NCI-H1930 (cell line): ENCODE measurements at regions not wholly inside any gene's neighbourhood (a gene's known extent, or its start where the extent isn't known, plus 50 kb on each side); places are given as distances from the start of the nearest gene placed in this dataset.
"Not testable (repeated sequence)": the region's sequence is repeated elsewhere in the genome, so short reads cannot be mapped to it uniquely, and the experiment has no call there.

Experiments
- DNase-seq, 2 experiments: peaks; one replicate each; lab custom pipeline; 2025; lab: John Stamatoyannopoulos, UW

DNA sequence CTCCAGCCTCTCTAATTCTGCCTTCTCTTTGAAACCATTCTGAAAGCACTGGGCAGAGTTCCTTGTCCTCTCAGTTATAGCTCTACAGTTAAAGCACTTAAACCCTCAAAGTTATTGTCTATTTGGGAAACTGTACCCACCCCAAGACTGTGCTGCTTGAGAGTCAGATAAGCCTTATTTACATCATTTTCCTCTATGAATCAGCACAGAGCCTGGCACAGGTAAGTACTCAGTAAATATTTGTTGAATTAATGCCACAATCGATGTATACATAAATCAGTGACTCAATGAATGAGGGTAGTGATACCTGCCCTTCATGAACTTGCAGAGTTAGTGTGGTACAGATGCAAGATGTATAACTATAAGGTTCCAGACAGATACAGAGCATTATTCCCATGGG, 549.4 kb upstream of the KLF4 start:
- DNase-seq: no peak

DNA sequence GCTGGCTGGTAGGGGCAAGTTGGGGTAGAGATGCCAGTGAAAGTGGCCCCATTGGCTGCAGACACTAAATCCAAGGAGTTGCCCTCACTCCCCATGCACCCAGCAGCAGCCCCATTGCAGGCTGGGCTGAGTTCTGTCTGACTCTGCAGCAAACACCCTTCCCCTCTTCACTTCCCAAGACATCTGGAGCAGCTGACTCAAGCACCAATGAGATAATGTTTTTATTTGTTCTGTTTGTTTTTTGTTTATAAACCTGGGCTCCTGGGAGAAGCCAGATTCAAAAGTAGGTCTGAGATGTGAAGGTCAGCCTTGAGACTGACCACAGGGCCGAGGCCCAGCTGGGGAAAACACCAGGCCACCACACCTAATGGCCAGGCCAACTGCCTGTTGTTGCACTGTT, 545.9 kb upstream of the KLF4 start:
- no peak for DNase-seq

DNA sequence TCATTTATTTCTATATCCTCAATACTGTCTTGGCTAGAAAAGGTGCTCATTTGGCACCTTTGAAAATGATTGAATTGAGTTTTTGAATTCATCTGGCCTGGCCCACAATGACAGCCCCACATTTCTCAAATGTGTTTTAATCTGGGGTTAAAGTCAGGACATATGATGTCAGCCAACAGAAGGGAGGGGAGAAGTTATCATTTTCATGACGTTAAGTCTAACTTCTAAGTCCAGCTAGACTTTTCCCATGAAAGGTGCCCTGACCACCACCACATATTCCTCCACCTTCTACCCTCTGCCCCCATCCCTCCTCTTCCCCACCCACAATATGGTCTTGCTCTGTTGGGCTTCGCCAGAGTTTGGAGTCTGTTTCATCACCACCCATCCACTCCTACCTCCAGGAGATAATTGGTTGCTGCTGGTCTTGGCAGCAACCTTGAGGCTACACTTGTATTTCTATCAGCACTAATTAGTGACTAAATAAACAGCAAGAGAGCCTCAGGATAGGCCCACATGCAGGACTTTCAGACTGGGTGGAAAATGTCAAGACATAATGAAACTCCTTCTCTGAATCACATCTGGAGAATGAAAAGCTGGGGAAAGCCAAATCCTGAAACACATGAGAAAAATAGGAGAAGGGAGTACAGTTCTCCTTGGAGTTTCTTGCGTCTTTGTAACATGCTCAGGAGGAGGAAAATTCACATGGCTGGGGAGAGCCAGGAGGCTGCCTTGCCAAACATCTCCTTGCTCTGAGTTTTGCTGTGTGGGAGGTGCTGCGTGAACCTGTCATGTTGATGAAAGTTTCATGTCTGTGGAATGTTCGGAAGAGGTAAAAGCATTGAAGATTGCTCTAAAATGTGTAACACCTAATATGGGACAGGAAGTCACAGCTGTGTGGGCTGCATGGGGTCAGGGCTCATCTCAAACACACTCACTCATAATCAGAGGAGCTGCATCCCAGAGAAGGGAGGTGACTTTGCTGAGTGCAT, 544.7 kb upstream of the KLF4 start:
- DNase-seq: no peak

DNA sequence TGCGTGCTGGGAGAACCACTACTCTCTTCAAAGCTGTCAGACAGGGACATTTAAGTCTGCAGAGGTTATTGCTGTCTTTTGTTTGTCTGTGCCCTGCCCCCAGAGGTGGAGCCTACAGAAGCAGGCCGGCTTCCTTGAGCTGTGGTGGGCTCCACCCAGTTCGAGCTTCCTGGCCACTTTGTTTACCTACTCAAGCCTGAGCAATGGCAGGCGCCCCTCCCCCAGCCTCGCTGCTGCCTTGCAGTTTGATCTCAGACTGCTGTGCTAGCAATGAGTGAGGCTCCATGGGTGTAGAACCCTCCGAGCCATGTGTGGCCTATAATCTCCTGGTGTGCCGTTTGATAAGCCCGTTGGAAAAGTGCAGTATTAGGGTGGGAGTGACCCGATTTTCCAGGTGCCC, 542.5 kb upstream of the KLF4 start:
- DNase-seq: not testable (repeated sequence)

DNA sequence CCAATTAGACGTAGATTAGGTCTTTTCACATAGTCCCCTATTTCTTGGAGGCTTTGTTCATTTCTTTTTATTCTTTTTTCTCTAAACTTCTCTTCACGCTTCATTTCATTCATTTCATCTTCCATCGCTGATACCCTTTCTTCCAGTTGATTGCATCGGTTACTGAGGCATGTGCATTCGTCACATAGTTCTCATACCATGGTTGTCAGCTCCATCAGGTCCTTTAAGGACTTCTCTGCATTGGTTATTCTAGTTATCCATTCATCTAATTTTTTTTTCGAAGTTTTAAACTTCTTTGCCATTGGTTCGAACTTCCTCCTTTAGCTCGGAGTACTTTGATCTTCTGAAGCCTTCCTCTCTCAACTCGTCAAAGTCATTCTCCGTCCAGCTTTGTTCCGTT, 541.7 kb upstream of the KLF4 start:
- not testable (repeated sequence) for DNase-seq

DNA sequence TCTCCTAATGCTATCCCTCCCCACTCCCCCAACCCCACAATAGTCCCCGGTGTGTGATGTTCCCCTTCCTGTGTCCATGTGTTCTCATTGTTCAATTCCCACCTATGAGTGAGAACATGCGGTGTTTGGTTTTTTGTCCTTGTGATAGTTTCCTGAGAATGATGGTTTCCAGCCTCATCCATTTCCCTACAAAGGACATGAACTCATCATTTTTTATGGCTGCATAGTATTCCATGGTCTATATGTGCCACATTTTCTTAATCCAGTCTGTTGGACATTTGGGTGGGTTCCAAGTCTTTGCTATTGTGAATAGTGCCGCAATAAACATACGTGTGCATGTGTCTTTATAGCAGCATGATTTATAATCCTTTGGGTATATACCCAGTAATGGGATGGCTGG, 537.1 kb upstream of the KLF4 start:
- not testable (repeated sequence) for DNase-seq

DNA sequence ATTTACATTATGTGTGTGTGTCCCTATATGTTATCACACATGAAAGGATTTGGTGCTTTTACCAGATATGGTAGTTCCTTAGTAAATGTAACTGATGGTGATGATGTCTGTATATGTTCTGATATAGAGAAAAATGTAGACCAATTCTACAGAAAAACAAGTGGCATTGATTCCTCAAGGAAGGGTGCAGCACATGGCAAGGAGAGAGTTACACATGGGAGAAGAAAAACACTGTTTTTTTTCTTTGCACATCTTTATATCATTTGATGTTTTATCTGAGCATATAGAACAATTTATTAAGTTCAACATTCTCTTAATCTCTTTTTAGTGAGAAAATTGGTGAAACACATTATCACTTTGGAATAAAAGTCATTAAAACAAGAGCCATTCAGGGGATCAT, 535.0 kb upstream of the KLF4 start:
- no peak for DNase-seq

DNA sequence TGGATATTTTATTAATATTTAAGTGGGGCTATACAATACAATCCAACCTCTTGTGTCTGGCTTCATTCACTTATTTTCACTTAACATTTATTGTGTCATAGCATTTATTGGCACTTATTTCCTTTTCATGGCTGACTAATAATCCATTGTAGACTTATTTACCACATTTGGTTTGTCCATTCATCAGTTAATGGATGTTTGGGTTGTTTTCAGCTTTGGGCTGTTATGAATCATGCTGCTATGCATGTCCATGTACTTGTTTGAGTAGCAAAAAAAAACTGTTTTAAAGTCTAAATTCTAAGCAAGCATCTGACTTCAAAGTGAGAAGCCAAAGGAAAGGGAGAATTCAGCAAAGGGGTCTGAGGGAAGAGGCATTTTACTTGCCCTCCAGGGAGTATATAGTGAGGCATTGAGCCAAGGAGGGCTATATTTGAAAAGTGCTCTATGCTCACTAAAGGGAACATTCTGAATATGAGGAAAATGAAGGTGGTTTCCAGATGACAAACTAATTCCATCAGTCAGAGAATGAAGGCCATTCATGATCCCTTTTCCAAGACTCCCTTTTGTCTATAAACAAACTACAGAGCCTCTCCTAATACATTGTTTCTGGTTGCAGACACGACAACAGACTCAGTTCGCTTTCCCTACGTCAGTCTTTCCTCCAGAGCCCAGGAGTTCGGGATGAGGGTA, 532.8 kb upstream of the KLF4 start:
- DNase-seq: no peak

DNA sequence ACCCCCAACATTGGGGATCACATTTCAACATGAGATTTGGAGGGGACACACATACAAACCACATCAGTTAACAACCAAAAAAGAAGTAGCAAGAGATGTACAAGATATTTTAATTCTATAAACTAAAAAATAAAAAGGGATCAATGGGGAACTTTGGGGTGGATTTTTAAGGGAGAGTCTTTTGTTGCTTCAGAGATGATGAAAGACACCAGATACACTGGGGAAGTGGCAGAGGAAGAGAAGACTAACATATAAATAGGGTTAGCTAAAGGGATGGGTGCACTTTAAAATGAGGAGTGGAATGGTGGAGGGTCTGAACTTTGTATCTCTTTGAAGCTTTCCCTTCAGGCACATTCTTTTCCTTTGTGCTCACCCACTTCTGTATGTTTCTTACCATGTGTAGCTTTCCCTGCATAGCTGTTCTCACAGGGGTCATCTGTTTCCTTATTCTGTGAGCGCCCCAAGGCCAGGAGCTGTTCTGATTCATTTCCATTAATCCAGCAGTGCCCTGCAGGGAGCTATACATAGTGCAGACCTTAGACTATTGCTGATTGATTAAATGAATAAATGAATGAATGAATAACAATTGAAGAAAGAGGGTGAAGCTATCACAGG, 531.6 kb upstream of the KLF4 start:
- no peak for DNase-seq

DNA sequence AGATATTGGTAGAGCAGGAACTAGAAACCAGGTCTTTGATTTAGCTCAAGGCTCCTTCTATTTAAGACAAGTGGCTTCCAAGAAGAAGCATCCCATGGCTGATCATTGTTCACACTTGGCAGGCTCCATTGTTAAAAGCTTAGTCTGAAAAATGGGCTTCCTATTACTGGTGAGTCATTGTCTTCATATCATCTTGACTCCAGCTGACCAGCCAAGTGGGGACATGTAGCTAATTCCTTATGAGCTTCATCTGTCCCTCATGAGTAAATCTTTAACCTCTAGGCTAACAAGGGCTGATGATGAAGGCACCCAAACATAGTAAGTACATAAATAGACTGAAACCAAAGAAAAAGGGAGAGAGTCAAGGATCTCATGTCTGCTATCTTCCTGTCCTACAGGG, 530.3 kb upstream of the KLF4 start:
- no peak for DNase-seq

DNA sequence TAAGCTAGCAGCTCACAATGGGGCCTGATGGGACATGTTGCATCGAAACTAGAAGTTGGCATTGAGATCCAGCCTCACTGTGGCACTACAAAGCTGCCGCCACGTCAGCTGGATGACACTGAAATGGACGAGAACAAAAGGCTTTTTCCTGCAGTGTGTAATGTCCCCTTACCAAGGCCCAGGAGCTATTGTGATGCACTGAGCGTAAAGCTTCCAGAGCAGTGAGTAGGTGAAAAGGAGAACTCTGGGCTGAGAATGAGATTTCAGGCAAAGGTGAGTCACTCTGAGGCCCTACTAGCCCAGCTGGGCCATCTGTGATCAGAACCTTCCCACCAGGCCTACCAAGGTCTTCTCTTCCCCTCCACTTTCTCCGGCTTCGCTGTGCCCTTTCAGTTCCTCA, 528.1 kb upstream of the KLF4 start:
- DNase-seq: no peak

DNA sequence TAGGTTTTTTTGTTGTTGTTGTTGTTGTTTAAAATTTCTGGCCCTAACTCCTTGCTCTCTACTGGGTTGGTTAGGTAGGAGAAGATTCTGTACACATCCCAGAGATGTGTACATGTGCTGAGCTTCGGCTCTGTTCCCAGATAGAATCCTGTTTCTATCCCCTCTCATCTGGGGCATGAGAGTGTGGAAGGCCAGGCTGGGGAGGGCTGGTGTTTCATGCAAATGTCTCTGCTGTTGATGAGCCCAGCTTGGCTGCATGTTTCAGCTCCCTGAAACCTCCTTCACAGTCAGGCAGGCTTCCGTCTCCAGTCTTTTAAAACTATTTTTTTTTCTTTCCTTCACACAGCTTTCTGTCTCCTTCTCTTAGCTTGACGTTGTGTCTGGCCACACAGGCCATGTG, 526.9 kb upstream of the KLF4 start:
- DNase-seq: no peak

DNA sequence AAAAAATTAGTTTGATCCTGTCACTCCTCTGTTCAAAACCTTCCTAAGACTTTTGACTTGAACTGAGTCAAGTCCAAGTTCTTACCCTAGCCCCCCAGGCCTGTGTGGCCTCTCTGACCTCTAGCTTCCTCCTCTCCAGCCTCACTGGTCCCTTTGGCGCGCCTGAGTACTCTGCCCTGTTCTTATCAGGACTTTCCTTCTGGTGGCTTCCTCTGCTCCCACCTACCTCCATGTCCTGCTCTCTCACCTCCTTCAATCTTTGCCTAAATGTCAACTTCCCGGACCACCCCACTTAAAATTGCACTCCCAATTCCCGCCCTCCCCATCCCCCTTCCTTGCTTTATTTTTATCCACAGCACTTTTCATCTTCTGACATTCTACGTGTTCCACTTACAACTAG, 526.1 kb upstream of the KLF4 start:
- DNase-seq: no peak

DNA sequence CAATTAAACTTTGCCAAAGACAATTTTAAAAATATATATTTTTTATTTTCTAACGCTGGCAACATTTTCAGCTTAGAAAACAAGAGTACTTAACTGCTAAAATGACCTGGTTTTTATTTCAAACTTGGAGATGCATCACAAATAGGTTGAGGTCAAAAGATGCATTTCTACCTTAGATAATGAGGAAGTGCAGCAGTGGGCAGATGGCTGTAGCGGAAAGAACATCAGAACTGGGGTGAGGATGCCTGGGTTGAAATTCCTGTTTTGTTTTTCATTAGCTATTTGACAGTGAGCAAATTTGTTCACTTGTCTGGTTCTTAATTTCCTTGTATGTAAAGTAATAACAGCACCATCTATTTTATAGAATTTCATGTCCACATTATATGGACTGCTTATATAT, 524.8 kb upstream of the KLF4 start:
- DNase-seq: no peak

DNA sequence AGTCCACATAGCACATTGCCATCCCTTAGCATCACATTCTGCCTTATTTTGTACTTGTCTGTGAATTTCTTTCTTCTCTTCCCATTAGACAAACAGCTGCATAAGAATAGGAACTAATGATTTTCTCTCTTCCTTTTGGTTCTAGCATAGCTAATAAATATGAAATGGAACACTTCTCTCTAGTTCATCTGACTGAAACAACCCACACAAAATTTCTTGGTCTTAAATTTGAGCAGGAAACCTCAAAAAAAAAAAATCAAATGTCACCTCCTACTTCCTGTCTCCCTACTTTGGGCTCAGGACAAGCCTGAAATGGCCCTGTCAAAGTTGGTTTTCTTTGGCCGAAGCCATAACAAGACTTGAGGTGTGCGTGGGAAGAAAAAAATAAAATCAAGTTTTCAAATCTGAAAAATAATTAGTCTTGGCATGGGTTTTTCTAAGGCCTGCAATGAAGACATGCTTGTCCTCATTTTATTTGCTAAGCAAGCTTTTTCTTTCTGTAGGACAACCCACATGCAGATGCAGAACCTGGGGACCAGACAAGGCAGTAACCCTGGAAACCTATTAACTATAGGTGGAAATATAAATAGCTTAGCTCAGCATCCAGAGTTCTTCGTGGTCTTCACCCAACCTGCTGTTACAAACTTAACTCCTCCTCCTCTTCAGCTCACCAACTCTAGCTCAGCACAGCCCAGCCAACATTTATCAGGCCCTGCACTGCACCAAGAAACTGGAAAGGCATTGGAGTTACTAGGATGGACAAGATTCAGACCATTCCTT, 523.5 kb upstream of the KLF4 start:
- DNase-seq: no peak

DNA sequence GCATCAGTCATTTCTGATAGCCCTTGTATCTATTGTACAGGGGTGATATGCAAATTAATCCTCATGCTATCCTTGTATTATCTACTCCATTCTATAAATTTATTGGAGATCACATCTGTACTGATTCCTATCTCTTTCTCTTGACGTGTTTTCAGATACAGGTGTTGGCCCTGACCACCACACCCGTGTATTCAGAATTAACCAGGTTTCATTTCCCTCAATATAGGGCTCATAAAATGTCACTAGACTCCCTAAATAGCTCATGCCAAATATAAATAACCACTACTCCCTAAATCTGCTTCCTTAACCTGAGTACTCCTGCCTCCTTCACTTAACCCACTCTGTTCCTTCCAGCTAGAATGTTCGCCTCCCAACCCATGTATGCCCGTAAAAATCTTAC, 522.8 kb upstream of the KLF4 start:
- DNase-seq: no peak

DNA sequence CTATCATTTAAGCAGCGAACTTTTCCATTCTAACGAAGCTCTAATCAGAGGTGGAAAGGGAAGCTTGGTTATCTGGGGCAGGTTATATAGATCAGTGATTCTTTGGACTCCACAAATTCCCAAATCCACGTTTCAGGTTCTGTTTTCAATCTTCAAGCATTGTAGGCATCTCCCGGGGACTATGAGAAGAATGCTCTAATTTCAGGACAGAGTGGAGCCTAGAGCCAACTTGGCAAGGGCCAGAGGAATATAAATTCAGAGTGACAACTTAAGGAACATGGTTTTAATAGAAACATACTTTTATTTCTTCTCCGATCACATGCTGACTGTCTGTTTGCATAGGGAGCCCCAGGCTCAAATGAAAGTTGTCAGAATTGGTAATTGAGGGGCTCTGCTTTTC, 514.0 kb upstream of the KLF4 start:
- DNase-seq: no peak

DNA sequence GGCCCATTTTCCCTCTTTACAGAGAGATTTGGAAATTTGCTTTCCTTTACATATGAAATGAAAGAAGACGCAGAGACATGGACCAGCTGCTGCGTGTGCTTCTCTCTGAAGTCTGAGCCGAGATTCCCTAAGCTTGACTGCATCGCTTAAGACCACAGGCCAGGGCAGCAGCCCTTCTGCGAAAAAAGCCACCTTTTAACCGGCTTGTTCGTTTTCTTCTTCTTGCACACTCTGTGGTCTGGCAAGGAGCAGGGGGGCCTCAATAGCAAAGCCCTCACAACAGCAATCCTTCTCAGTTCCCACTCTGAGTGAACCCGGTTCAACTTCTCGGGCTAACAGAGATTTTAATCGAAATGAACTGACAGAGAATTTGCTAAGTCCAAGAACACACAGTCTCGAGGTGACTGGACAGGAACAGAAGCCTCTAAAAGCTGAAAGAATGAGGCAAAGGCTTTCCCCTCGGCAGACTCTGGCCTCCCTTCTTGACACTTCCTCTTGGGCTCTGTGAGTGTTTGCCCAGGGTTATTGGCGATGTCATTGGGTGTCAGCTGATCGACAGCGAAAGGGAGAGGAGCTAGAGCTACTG, 512.9 kb upstream of the KLF4 start:
- DNase-seq: no peak

DNA sequence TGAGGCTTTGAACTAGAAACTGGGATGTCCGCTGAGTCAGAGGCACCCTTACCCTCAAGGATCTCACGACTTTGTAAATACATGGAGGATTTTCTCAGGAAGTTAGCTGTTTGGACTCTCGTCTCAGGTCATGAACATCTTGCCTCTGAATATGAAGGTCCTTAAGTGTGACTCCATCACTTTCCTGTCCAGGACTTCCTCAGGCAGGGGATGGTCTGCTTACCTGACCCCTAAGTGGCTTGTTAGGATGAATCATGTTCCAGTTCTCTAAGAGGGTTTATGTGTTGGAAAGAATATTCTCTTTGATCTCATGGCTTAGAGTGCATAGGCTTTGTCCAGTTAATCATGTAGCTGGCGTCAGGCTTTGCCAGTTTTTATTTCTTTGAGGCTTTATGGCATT, 511.7 kb upstream of the KLF4 start:
- no peak for DNase-seq

DNA sequence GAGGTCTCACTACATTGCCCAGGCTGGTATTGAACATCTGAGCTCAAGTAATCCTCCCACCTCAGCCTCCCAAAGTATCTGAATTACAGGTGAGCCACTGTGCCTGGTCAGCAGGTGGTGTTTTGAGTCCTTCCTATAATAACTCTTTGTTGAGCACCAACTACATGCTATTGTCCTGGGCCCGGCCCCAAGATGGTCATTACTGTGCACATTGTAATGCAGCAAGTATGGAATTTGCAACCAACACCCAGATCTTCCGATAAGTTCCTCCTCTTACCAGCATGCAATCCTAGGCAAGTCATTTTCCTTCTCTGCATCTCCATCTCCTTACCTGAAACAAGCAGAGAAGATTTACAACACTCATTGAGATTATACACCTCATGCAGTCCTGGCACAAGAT, 510.3 kb upstream of the KLF4 start:
- DNase-seq: no peak

DNA sequence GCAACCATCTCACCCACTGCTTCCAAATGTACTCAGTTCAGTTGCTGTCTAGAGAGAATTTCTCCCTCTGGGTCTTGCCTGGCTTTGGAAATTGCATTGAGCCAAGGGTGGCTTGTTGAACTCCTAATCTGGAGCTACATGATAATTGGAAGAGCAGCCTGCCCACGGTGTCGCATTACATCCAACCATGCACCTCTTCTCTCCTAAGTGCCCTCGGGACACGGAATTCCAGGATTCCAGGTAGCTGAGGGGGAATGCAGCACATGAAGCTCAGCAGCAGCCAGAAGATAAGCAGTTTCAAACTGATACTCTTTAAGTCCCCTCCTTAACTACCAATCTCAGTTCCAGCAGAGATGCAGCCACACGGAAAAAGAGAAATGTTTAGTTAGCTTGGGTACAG, 509.4 kb upstream of the KLF4 start:
- no peak for DNase-seq

DNA sequence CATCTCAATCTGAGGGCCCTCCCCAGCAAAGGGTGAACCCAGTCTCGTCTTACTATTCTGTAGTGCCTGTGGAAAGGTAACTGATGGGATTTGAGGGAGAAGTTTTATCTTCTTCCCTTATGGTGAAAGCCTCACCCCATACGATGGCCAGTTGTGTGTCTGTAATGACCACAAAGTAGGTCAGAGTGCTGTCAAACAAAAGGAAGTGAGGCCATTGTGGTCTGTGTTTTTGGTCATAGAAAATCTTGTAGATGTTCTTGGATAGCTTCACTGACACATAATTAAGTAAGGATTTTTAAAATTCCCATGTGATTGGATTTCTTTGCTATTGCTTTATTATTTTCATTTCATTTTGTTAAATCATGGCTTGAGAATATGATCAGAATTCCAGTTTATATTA, 505.1 kb upstream of the KLF4 start:
- DNase-seq: no peak
